ENCODE measurements at regions not wholly inside any gene's neighbourhood (a gene's known extent, or its start where the extent isn't known, plus 50 kb on each side); places are given as distances from the start of the nearest gene placed in this dataset.

- H3K4me1 ChIP-seq (ENCODE audit: insufficient read depth, low read length) = peaks cover 4% of the 10 kb centered on the region
- no peak for TF ChIP-seq CTCF (IDR thresholded peaks at IDR 0.05; ENCODE audit: extremely low read depth, low read depth, low read length)
- H3K79me2 ChIP-seq (ENCODE audit: insufficient read depth, low read length) = no peaks in the 10 kb centered on the region
- peaks cover 64% of the 10 kb centered on the region for H3K27me3 ChIP-seq (ENCODE audit: insufficient read depth, low read length)
- H4K20me1 ChIP-seq (ENCODE audit: insufficient read depth, low read length) = no peaks in the 10 kb centered on the region
- no peak for DNase-seq (ENCODE audit: insufficient read length, low spot score, missing footprints)
- no peak overlapping the region for H3K4me3 ChIP-seq (ENCODE audit: insufficient read depth, low read length)
- no peaks in the 10 kb centered on the region for H3K9me3 ChIP-seq (ENCODE audit: low read depth, low read length)
- H3K27ac ChIP-seq (ENCODE audit: low read depth, low read length) = no peak overlapping the region
- no peaks in the 10 kb centered on the region for H3K36me3 ChIP-seq (ENCODE audit: insufficient read depth, low read length)
- no peak overlapping the region for H2AFZ ChIP-seq (ENCODE audit: low read length)
- H3K4me2 ChIP-seq (ENCODE audit: insufficient read depth, low read length) = no peak overlapping the region
These were observed 120.2 kb upstream of the SLC25A48 start for GRCh38 chr5:135714126-135714894.

DNA sequence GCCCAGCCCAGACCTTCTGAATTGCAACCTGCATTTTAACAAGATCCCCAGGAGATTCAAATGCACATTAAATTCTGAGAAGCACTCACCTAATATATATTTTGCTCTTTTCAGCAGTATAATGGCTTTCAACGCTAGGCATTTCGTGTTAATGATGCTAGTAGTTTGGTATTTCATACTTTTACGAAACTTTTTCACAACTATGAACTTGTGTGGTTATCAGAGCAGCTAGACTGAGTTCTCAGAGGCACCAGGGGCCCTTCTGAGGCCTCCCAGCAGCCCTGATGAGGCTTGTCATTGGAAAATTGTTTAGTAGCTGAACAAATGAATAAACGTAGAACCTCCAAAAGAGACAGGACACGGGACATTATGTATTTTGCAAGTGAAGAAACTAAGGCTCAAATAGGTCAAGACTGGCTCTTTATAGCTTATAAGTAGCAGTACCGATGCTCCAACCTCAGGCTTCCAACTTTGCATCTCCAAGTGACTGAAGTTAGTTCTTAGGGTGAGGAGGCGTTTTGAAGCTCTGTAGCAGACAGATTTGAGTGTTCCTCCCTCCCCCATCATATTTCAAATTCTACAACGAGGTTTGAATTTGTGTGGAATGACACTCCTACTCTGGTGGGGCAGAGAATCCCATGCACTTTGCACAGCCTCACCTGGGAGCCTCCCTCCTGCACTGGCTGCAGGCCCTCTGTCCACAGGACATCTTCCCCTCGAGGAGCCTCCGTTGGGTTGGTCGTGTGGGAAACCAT lies 121.1 kb upstream of the SLC25A48 start:
- H3K27me3 ChIP-seq (ENCODE audit: insufficient read depth, low read length) = peaks cover 69% of the 10 kb centered on the region
- no peak overlapping the region for H3K4me2 ChIP-seq (ENCODE audit: insufficient read depth, low read length)
- H3K9me3 ChIP-seq (ENCODE audit: low read depth, low read length) = no peaks in the 10 kb centered on the region

DNA sequence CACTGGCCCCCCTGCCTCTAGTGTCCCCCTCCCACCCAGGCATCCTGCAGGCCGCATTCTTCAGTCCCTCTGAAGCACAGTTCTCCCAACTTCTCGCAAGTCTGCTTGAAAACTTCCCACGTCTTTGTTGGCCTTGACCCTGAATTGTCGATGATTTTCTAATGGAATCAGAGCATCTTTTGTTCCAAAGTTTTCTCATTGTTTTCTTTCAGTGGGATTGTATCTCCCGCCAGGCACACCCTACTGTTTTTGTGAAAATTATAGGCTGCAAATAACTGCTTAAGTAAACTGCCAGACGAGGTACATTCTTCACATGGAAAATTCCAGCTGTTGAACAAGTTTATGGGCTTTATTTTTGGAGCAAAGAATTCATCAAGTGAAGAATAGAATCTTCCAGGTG lies 122.6 kb upstream of the SLC25A48 start:
- Histone ChIP-seq H4K20me1 (ENCODE audit: insufficient read depth, low read length) (no peaks in the 10 kb centered on the region), H3K27ac (ENCODE audit: low read depth, low read length) (no peak overlapping the region), H3K4me3 (ENCODE audit: insufficient read depth, low read length) (no peak overlapping the region), H3K79me2 (ENCODE audit: insufficient read depth, low read length) (no peaks in the 10 kb centered on the region), H3K9me3 (ENCODE audit: low read depth, low read length) (no peaks in the 10 kb centered on the region), H2AFZ (ENCODE audit: low read length) (no peak overlapping the region), H3K27me3 (ENCODE audit: insufficient read depth, low read length) (peaks cover 62% of the 10 kb centered on the region), H3K36me3 (ENCODE audit: insufficient read depth, low read length) (no peaks in the 10 kb centered on the region), H3K4me2 (ENCODE audit: insufficient read depth, low read length) (no peak overlapping the region), H3K4me1 (ENCODE audit: insufficient read depth, low read length) (no peaks in the 10 kb centered on the region)
- TF ChIP-seq CTCF (IDR thresholded peaks at IDR 0.05; ENCODE audit: extremely low read depth, low read depth, low read length) = no peak
- no peak for DNase-seq (ENCODE audit: insufficient read length, low spot score, missing footprints)

More for the DNA sequence above, 121.1 kb upstream of the SLC25A48 start:
- Histone ChIP-seq H3K4me1 (ENCODE audit: insufficient read depth, low read length) (peaks cover 3% of the 10 kb centered on the region), H3K79me2 (ENCODE audit: insufficient read depth, low read length) (no peaks in the 10 kb centered on the region), H2AFZ (ENCODE audit: low read length) (no peak overlapping the region), H4K20me1 (ENCODE audit: insufficient read depth, low read length) (no peaks in the 10 kb centered on the region), H3K36me3 (ENCODE audit: insufficient read depth, low read length) (no peaks in the 10 kb centered on the region), H3K4me3 (ENCODE audit: insufficient read depth, low read length) (no peak overlapping the region), H3K27ac (ENCODE audit: low read depth, low read length) (no peak overlapping the region)
- TF ChIP-seq CTCF (IDR thresholded peaks at IDR 0.05; ENCODE audit: extremely low read depth, low read depth, low read length) = no peak
- no peak for DNase-seq (ENCODE audit: insufficient read length, low spot score, missing footprints)

GRCh38 chr5:135710045-135710675 lies 124.3 kb upstream of the SLC25A48 start:
- no peaks in the 10 kb centered on the region for H3K79me2 ChIP-seq (ENCODE audit: insufficient read depth, low read length)
- no peaks in the 10 kb centered on the region for H3K36me3 ChIP-seq (ENCODE audit: insufficient read depth, low read length)
- no peak for DNase-seq (ENCODE audit: insufficient read length, low spot score, missing footprints)
- no peak overlapping the region for H3K27ac ChIP-seq (ENCODE audit: low read depth, low read length)
- H3K27me3 ChIP-seq (ENCODE audit: insufficient read depth, low read length) = peaks cover 50% of the 10 kb centered on the region
- no peaks in the 10 kb centered on the region for H3K9me3 ChIP-seq (ENCODE audit: low read depth, low read length)
- H3K4me1 ChIP-seq (ENCODE audit: insufficient read depth, low read length) = no peaks in the 10 kb centered on the region
- no peak overlapping the region for H3K4me3 ChIP-seq (ENCODE audit: insufficient read depth, low read length)
- H2AFZ ChIP-seq (ENCODE audit: low read length) = no peak overlapping the region
- H3K4me2 ChIP-seq (ENCODE audit: insufficient read depth, low read length) = no peak overlapping the region
- H4K20me1 ChIP-seq (ENCODE audit: insufficient read depth, low read length) = no peaks in the 10 kb centered on the region
- TF ChIP-seq CTCF (IDR thresholded peaks at IDR 0.05; ENCODE audit: extremely low read depth, low read depth, low read length) = no peak
